H9 (cell line): ENCODE measurements at regions not wholly inside any gene's neighbourhood (a gene's known extent, or its start where the extent isn't known, plus 50 kb on each side); places are given as distances from the start of the nearest gene placed in this dataset.

Source experiments
- DNase-seq: peaks from one replicate; pipeline ENCODE4 v3.0.0-alpha.2; 2017
- H2AFZ ChIP-seq: one replicate; pipeline ENCODE4 v1.6.1; 2013; ENCODE audit warnings: mild to moderate bottlenecking, low read length, control low read depth, moderate library complexity
- H2AK5ac ChIP-seq: 2 replicates; pipeline ENCODE4 v1.6.1; 2013; ENCODE audit warnings: low read length, control low read depth, mixed read lengths; ENCODE audit not compliant: insufficient read length
- H2BK120ac ChIP-seq: one replicate; pipeline ENCODE4 v1.6.1; 2013; ENCODE audit warnings: low read depth, mild to moderate bottlenecking, low read length, control low read depth, inconsistent platforms; ENCODE audit not compliant: poor library complexity, severe bottlenecking
- H2BK12ac ChIP-seq: 2 replicates; pipeline ENCODE4 v1.6.1; 2013; ENCODE audit warnings: low read length, control low read depth, mixed read lengths, low read depth; ENCODE audit not compliant: insufficient read length
- H2BK15ac ChIP-seq: 2 replicates; pipeline ENCODE4 v1.6.1; 2013; ENCODE audit warnings: low read depth, low read length, control low read depth
- H2BK20ac ChIP-seq: one replicate; pipeline ENCODE4 v1.6.1; 2013; ENCODE audit warnings: low read depth, mild to moderate bottlenecking, low read length, control low read depth, inconsistent platforms; ENCODE audit not compliant: poor library complexity, severe bottlenecking
- H2BK5ac ChIP-seq: 2 replicates; pipeline ENCODE4 v1.6.1; 2013; ENCODE audit warnings: low read length, control low read depth, mixed read lengths; ENCODE audit not compliant: insufficient read length
- H3K14ac ChIP-seq: 2 replicates; pipeline ENCODE4 v1.6.1; 2013; ENCODE audit warnings: low read length, control low read depth; ENCODE audit not compliant: insufficient read depth
- H3K18ac ChIP-seq: 2 replicates; pipeline ENCODE4 v1.6.1; 2013; ENCODE audit warnings: low read depth, mild to moderate bottlenecking, mixed read lengths, low read length, control low read depth; ENCODE audit not compliant: insufficient read length
- H3K23ac ChIP-seq: 2 replicates; pipeline ENCODE4 v1.6.1; 2013; ENCODE audit warnings: low read length, control low read depth, mixed read lengths, low read depth; ENCODE audit not compliant: insufficient read length
- H3K23me2 ChIP-seq: 2 replicates; pipeline ENCODE4 v1.6.1; 2013; ENCODE audit warnings: low read depth, mild to moderate bottlenecking, mixed read lengths, low read length, control low read depth; ENCODE audit not compliant: insufficient read length, poor library complexity, severe bottlenecking
- H3K27ac ChIP-seq: 2 replicates; pipeline ENCODE4 v1.5.1; 2013; ENCODE audit warnings: low read length, control low read depth, mixed read lengths, low read depth; ENCODE audit not compliant: insufficient read length
- H3K27me3 ChIP-seq: 2 replicates; pipeline ENCODE4 v1.6.1; 2013; ENCODE audit warnings: low read length, control low read depth, inconsistent platforms; ENCODE audit not compliant: insufficient read depth
- H3K4ac ChIP-seq: 2 replicates; pipeline ENCODE4 v1.6.1; 2013; ENCODE audit warnings: low read depth, mild to moderate bottlenecking, control low read depth, inconsistent platforms, low read length, moderate library complexity
- H3K4me1 ChIP-seq: 2 replicates; pipeline ENCODE4 v1.6.1; 2013; ENCODE audit warnings: low read length, control low read depth, inconsistent platforms; ENCODE audit not compliant: insufficient read depth
- H3K4me2 ChIP-seq: 2 replicates; pipeline ENCODE4 v1.6.1; 2013; ENCODE audit warnings: low read length, control low read depth, mixed read lengths; ENCODE audit not compliant: insufficient read length, insufficient read depth
- H3K56ac ChIP-seq: 2 replicates; pipeline ENCODE4 v1.6.1; 2013; ENCODE audit warnings: low read depth, mild to moderate bottlenecking, mixed read lengths, low read length, control low read depth; ENCODE audit not compliant: insufficient read length
- H3K79me1 ChIP-seq: 2 replicates; pipeline ENCODE4 v1.6.1; 2013; ENCODE audit warnings: low read depth, mild to moderate bottlenecking, moderate library complexity, low read length, control low read depth, inconsistent platforms; ENCODE audit not compliant: insufficient read depth, poor library complexity, severe bottlenecking
- H3K79me2 ChIP-seq: 2 replicates; pipeline ENCODE4 v1.6.1; 2013; ENCODE audit warnings: low read length, control low read depth, inconsistent platforms; ENCODE audit not compliant: insufficient read depth
- H3K9ac ChIP-seq: 2 replicates; pipeline ENCODE4 v1.6.1; 2013; ENCODE audit warnings: low read length, control low read depth, mixed read lengths; ENCODE audit not compliant: insufficient read length; ENCODE audit errors: extremely low read depth
- H3K9me3 ChIP-seq: one replicate; pipeline ENCODE4 v1.6.1; 2013; ENCODE audit warnings: low read depth, low read length, inconsistent platforms; ENCODE audit not compliant: control insufficient read depth
- H3T11ph ChIP-seq: one replicate; pipeline ENCODE4 v1.6.1; 2013; ENCODE audit warnings: mild to moderate bottlenecking, low read length, control low read depth, inconsistent platforms
- H4K20me1 ChIP-seq: one replicate; pipeline ENCODE4 v1.6.1; 2013; ENCODE audit not compliant: control insufficient read depth, insufficient read length, insufficient read depth
- H4K5ac ChIP-seq: 2 replicates; pipeline ENCODE4 v1.6.1; 2013; ENCODE audit warnings: low read depth, mild to moderate bottlenecking, mixed read lengths, low read length, control low read depth; ENCODE audit not compliant: insufficient read length
- H4K8ac ChIP-seq: replicated peaks from 2 replicates; pipeline ENCODE4 v1.6.1; 2013; ENCODE audit warnings: low read length, control low read depth, mixed read lengths, low read depth; ENCODE audit not compliant: insufficient read length
- H4K91ac ChIP-seq: 2 replicates; pipeline ENCODE4 v1.6.1; 2013; ENCODE audit warnings: low read depth, mild to moderate bottlenecking, moderate library complexity, mixed read lengths, low read length, control low read depth; ENCODE audit not compliant: insufficient read length
- H3K27ac Mint-ChIP-seq, 3 experiments: 2 replicates in 2 of 3; 3 replicates in 1 of 3; pipeline ENCODE4 v1.8.0; 2020 to 2021; ENCODE audit warnings: mixed read lengths in 3 of 3, mild to moderate bottlenecking in 1 of 3, moderate library complexity in 1 of 3
- H3K27me3 Mint-ChIP-seq: 2 replicates; pipeline ENCODE4 v1.8.0; 2021; ENCODE audit warnings: low read depth, mild to moderate bottlenecking, moderate library complexity, mixed read lengths
- H3K36me3 Mint-ChIP-seq, 3 experiments: 2 replicates in 2 of 3; 3 replicates in 1 of 3; pipeline ENCODE4 v1.8.0; 2020 to 2021; ENCODE audit warnings: low read depth in 3 of 3, mixed read lengths in 3 of 3; ENCODE audit not compliant: insufficient read depth in 1 of 3
- H3K4me1 Mint-ChIP-seq, 2 experiments: 2 replicates each; pipeline ENCODE4 v1.8.0; 2020; ENCODE audit warnings: mixed read lengths in 2 of 2
- H3K4me3 Mint-ChIP-seq, 2 experiments: 2 replicates in 1 of 2; 3 replicates in 1 of 2; pipeline ENCODE4 v1.8.0; 2020 to 2021; ENCODE audit warnings: mild to moderate bottlenecking in 2 of 2, mixed read lengths in 2 of 2, moderate library complexity in 1 of 2
- H3K9me3 Mint-ChIP-seq, 2 experiments: 2 replicates in 1 of 2; 3 replicates in 1 of 2; pipeline ENCODE4 v1.8.0; 2020; ENCODE audit warnings: mild to moderate bottlenecking in 2 of 2, mixed read lengths in 2 of 2, moderate library complexity in 1 of 2
- WGBS: extraction: QIAGEN DNeasy Blood & Tissue Kit; methylation state at CpG from one replicate; pipeline ENCODE4 v1.1.7; 2013; ENCODE audit warnings: missing lambda C conversion rate, low lambda C conversion rate, mixed read lengths; ENCODE audit not compliant: insufficient read length; ENCODE audit errors: extremely low coverage; 5-methylcytosine and 5-hydroxymethylcytosine counted together
- TF ChIP-seq, protein P1 (sequence below): fragments of 200-600 bp; sonication (generic); conservative IDR thresholded peaks from 3 replicates; pipeline ENCODE4 v1.8.0; 2021; ENCODE audit warnings: antibody characterized with exemption, mild to moderate bottlenecking

DNA sequence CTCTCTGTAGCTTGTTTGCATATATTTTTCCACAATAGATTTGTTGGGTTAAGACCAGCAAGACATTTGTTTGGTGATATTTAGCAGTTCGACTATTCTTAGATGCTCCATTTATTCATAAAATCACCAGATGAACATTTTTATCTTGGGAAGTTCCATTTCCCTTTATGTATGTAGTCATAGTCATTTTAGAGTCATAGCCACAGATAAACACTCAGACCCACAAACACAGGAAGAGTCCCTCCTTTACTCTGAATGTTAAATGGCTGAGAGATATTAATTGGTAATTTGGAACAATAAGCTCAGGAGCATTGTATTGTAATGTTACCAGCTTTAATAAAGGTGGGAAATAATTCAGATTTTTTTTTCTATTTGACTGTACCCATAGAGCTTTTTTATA, 1608.7 kb downstream of the STIM2 start:
- H3K27ac Mint-ChIP-seq = no peak overlapping the region
- H3K23me2 ChIP-seq = no peaks in the 10 kb centered on the region
- H4K5ac ChIP-seq = no peak overlapping the region
- no peak overlapping the region for H2BK15ac ChIP-seq
- no peak overlapping the region for H4K91ac ChIP-seq
- no peaks in the 10 kb centered on the region; the same call in 1 of the 2 replicates for H3K27me3 Mint-ChIP-seq
- H4K8ac ChIP-seq = no peak overlapping the region
- no peak overlapping the region for H2BK120ac ChIP-seq
- no peak overlapping the region for H3K4me2 ChIP-seq
- H4K20me1 ChIP-seq = no peaks in the 10 kb centered on the region
- WGBS = no CpG with 5 or more reads among the region's 1 CpG
- no peak overlapping the region for H3K4ac ChIP-seq
- no peak overlapping the region for H3T11ph ChIP-seq
- no peak overlapping the region for H3K23ac ChIP-seq
- no peak overlapping the region for H3K27ac ChIP-seq
- no peaks in the 10 kb centered on the region for H3K79me1 ChIP-seq
- H3K9me3 Mint-ChIP-seq = peaks cover 0 to 2% of the 10 kb centered on the region in 2 experiments; a peak in 1 of 5 replicates
- no peak overlapping the region for H3K14ac ChIP-seq
- no peaks in the 10 kb centered on the region for H3K36me3 Mint-ChIP-seq
- H3K79me2 ChIP-seq = no peaks in the 10 kb centered on the region
- H3K4me1 Mint-ChIP-seq = no peaks in the 10 kb centered on the region
- H3K4me3 Mint-ChIP-seq = no peak overlapping the region
- no peaks in the 10 kb centered on the region for H3K4me1 ChIP-seq
- no peak overlapping the region for H3K18ac ChIP-seq
- no peak overlapping the region for H2BK20ac ChIP-seq
- H2BK12ac ChIP-seq = no peak overlapping the region
- no peak overlapping the region for H2BK5ac ChIP-seq
- no peak overlapping the region for H2AFZ ChIP-seq
- no peaks in the 10 kb centered on the region for H3K27me3 ChIP-seq
- no peak overlapping the region for H3K56ac ChIP-seq
- H2AK5ac ChIP-seq = no peak overlapping the region
- H3K9ac ChIP-seq = no peak overlapping the region
- H3K9me3 ChIP-seq = no peaks in the 10 kb centered on the region
- TF ChIP-seq, protein P1, sequence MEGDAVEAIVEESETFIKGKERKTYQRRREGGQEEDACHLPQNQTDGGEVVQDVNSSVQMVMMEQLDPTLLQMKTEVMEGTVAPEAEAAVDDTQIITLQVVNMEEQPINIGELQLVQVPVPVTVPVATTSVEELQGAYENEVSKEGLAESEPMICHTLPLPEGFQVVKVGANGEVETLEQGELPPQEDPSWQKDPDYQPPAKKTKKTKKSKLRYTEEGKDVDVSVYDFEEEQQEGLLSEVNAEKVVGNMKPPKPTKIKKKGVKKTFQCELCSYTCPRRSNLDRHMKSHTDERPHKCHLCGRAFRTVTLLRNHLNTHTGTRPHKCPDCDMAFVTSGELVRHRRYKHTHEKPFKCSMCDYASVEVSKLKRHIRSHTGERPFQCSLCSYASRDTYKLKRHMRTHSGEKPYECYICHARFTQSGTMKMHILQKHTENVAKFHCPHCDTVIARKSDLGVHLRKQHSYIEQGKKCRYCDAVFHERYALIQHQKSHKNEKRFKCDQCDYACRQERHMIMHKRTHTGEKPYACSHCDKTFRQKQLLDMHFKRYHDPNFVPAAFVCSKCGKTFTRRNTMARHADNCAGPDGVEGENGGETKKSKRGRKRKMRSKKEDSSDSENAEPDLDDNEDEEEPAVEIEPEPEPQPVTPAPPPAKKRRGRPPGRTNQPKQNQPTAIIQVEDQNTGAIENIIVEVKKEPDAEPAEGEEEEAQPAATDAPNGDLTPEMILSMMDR = no peak
- no peak for DNase-seq
